Astrocyte of the cerebellum (primary cell): ENCODE measurements at regions not wholly inside any gene's neighbourhood (a gene's known extent, or its start where the extent isn't known, plus 50 kb on each side); places are given as distances from the start of the nearest gene placed in this dataset.

Experiments
- DNase-seq: peaks from one replicate; pipeline ENCODE4 v3.0.0-alpha.2; 2011; ENCODE audit warnings: low read depth
- H3K4me3 ChIP-seq: 2 replicates; pipeline ENCODE4 v1.5.1; 2011; ENCODE audit warnings: mild to moderate bottlenecking, low read depth, low read length, moderate library complexity
- CTCF ChIP-seq: IDR thresholded peaks from 2 replicates; pipeline ENCODE4 v1.5.1; 2012; ENCODE audit warnings: low read length, low read depth, moderate library complexity, mild to moderate bottlenecking; ENCODE audit errors: missing control alignments
- in situ Hi-C: cut with HindIII; loops from 2 replicates; pipeline ENCODE4 v1.10.0; 2017; ENCODE audit warnings: low sequenced_read_pairs

GRCh38 chr15:95874637-95875036 is 455.9 kb upstream of the NR2F2 start:
- no peak for TF ChIP-seq CTCF
- in situ Hi-C loops = no loop called here
- DNase-seq = no peak
- no peak overlapping the region for H3K4me3 ChIP-seq

DNA sequence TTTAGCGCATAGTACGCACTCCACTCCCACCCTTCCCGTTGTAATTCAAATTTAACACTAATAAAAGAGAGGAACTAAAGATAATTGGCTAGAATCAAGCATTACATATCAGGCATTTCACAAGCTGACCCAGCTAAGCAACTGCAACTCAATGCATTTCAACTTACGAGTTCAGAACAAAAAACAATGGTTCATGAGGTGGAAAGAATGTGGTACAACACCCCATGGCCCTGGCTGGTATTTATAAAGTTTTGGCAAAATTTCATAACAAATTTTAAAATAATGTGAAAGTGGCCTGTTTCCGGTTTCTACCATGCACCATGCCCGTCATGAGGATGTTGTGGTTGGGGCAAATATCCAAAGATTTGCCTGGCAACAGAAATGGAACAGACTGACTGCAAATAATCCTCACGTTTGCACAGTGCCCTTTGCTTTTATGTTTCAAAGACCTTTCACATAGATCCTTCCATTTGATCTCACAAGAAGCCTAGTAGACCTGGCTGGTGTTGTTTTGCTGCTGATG is 455.3 kb upstream of the NR2F2 start:
- no peak overlapping the region for H3K4me3 ChIP-seq
- in situ Hi-C loops = no loop called here
- TF ChIP-seq CTCF = no peak
- peak; percentile 81 for DNase-seq

GRCh38 chr15:95880031-95880570 is 450.4 kb upstream of the NR2F2 start:
- in situ Hi-C loops = no loop called here
- H3K4me3 ChIP-seq = no peak overlapping the region
- TF ChIP-seq CTCF = no peak
- no peak for DNase-seq

DNA sequence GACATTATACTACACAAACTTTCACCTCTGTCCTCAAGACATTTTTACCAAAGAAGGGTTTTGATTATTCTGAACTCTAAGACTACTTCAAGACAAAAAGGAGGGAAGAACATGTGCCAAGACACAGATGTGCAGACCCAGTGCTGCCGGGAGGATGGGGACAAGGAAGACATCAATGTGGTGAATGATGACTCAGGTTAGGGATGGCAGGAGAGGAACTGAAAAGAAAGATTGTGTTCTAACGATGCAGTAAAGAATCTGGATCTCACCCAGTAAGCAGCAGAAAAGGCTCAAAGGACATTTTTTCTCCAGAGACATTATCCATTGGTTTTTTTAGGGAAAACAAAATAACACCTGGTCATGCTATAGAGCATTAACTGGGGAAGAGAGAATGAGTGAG is 449.9 kb upstream of the NR2F2 start:
- no peak for TF ChIP-seq CTCF
- no peak overlapping the region for H3K4me3 ChIP-seq
- DNase-seq = no peak
- in situ Hi-C loops = no loop called here

DNA sequence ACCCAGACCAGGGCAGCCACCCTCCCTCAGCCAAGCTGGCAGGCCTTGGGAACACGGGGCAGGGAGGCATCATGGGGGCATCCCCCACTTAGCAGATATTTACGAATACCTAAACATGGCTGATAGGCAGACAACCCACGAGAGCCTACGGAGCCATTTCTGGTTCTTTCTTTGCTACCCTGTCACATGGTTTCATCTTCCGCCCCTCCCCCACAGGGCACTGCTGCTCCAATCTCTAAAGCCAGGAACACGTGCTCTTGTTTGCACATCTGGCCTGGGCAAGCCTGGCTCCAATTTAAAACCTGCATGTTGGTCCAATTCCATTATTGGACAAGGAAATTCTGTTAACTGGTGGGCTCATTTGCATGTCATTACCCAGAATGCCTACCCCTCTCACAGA is 447.4 kb upstream of the NR2F2 start:
- DNase-seq = no peak
- TF ChIP-seq CTCF = no peak
- H3K4me3 ChIP-seq = no peak overlapping the region
- in situ Hi-C loops = no loop called here

DNA sequence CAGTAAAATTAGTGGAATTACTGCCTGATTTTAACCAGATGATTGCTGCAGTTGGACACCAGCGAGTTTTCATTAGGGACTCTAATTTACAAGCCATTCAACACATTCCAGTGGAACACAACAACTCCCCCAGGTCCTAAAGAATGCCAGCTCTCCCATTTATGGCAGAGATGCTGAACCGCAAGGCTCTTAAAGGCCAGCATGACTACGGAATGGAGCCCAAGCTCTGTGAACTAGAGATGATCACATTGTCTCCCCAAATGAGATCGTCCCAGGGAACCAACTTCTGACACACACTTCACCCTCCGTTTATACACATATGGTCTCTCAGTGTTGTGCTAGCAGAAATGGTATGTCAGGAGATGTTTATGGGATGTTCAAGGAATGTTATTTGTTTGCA is 446.2 kb upstream of the NR2F2 start:
- no peak for TF ChIP-seq CTCF
- DNase-seq = no peak
- in situ Hi-C loops = no loop called here
- H3K4me3 ChIP-seq = no peak overlapping the region
